ENCODE measurements at regions not wholly inside any gene's neighbourhood (a gene's known extent, or its start where the extent isn't known, plus 50 kb on each side); places are given as distances from the start of the nearest gene placed in this dataset.

DNA sequence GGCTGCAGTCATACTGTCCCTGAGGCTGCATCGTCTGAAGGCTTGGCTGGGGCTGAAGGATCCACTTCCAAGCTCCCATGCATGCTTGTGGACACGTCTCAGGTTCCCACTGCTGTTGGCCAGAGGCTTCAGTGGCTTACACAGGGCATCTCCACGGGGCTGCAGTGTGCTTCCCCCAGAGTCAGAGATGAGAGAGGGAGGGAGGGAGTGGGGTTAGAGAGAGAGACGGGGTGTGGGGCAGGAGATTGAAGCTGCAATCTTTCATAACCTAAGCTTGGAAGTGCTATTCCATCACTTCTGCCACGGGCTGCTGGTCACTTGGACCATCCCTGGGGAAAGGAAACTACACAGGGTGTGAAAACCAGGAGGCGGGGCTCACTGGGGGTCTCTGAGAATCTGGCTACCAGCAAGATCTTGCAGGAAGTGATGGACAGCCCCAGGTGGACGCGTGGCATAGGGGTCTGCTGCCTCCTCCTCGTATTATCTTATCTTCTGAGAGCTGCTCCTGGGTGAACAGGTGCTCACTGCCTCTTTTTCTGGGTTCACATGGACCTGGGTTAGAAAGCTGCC is 63.0 kb upstream of the MYEOV start:
- Mint-ChIP-seq H3K4me3 (no peak overlapping the region), H3K27me3 (peaks cover 40 to 58% of the 10 kb centered on the region in 2 donors), H3K27ac (no peak overlapping the region), H3K36me3 (ENCODE audit: insufficient read depth) (no peaks in the 10 kb centered on the region), H3K4me1 (ENCODE audit: low read depth in 2 of 2) (no peaks in the 10 kb centered on the region), H3K9me3 (no peaks in the 10 kb centered on the region)
- no peak for DNase-seq
- no peak for ATAC-seq (replicated peaks)

- H3K27me3 Mint-ChIP-seq, result peaks cover 34 to 52% of the 10 kb centered on the region in 2 donors
- no peak for ATAC-seq (replicated peaks)
- no peak overlapping the region for H3K27ac Mint-ChIP-seq
Observed at GRCh38 chr11:69231466-69232018, 62.4 kb upstream of the MYEOV start.

DNA sequence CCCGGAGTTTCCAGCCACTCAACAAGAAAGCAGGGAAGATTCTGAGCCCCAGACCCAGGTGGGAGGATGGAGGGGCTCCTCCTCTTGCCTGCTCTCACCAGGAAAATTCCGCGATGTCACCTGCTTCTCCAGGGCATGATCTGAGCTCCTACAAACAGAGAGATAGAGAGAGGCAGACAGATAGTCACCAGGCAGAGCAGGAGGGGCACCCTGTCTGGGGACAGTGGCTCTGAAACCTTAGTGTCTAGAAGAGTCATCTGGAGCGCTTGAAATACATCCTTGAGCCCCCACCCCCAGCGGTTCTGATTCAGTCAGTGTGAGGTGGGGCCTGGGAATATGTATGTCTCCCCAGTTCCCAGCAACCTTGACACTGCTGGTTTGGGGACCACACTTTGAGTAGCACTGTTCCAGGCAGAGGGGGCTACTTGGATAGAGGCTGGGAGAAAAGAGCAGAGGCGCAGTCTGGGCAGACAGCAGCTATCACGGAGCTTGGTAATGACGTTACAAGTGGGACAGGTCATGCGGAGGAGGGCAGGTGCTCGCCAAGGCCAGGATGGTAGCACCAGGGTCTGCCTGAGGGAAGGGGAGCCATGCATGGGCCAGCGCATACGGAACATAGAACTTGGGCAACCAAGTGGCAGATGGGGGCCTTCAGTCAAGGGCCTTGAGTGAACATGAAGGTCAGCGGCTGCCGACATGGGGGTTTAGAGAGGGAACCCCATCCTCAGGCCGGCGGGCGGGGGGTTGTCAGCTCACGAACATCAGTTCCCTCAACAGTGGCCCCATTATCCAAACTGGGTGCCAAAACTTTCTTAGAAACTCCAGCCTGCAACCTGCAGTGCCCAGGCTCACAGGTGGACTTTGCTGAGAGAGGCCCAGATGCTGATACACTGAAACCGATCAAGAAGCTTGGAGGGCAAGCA is 60.9 kb upstream of the MYEOV start:
- DNase-seq (no peak), ATAC-seq (replicated peaks) (no peak)
- H3K9me3 Mint-ChIP-seq, result no peaks in the 10 kb centered on the region
- H3K4me3 Mint-ChIP-seq, result no peak overlapping the region
- H3K27ac Mint-ChIP-seq, result no peak overlapping the region
- peaks cover 24 to 42% of the 10 kb centered on the region in 2 donors for H3K27me3 Mint-ChIP-seq
- H3K36me3 Mint-ChIP-seq (ENCODE audit: insufficient read depth), result no peaks in the 10 kb centered on the region
- H3K4me1 Mint-ChIP-seq (ENCODE audit: low read depth in 2 of 2), result no peaks in the 10 kb centered on the region

More at GRCh38 chr11:69231466-69232018, 62.4 kb upstream of the MYEOV start:
- Mint-ChIP-seq H3K4me1 (ENCODE audit: low read depth in 2 of 2) (no peaks in the 10 kb centered on the region), H3K36me3 (ENCODE audit: insufficient read depth) (no peaks in the 10 kb centered on the region), H3K4me3 (no peak overlapping the region), H3K9me3 (no peaks in the 10 kb centered on the region)
- DNase-seq, result no peak

DNA sequence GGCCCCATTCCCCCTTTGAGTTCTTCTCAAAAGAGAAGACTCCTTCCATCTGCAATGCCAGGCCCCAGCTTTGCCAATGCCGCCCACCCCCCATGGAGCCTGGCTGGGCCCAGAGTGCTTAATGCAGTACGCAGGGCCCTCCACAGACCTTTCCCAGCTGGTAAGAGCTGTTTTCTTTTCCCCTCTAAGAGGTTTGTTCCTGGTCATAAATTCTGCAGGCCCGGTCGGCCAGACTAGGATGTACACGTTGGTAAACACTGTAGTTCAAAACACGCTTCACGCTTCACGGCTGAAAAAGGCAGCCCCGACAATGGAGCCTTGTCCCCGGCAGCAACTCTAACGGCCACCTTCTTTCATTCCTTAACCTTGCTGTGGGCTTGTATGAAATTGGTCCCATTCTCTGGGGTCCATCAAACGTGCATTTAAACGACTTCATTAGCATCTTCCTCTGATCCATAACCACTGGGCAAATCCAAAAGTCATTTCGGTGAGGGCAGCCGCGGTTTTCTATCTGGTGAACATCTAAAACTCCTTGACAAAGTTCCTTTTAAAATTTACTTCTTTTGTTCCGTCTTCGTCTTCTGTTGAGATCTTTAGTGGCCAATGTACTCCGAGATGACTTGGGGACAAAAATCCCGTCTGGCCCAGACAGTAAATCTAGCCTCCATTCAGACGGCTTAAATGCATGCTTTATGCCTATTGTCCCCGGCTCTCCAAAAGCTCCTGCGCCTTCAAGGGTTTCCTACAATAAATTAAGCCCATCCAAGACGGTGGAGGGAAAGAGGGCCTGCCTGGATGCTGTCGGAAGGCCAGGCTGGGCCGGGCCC is 60.0 kb upstream of the MYEOV start:
- H3K9me3 Mint-ChIP-seq, result no peaks in the 10 kb centered on the region
- no peak overlapping the region for H3K27ac Mint-ChIP-seq
- DNase-seq, result no peak
- no peak for ATAC-seq (replicated peaks)
- H3K27me3 Mint-ChIP-seq, result peaks cover 32 to 50% of the 10 kb centered on the region in 2 donors
- no peak overlapping the region for H3K4me3 Mint-ChIP-seq
- no peaks in the 10 kb centered on the region for H3K4me1 Mint-ChIP-seq (ENCODE audit: low read depth in 2 of 2)
- H3K36me3 Mint-ChIP-seq (ENCODE audit: insufficient read depth), result no peaks in the 10 kb centered on the region

GRCh38 chr11:69234740-69235710 is 58.9 kb upstream of the MYEOV start:
- H3K9me3 Mint-ChIP-seq, result no peaks in the 10 kb centered on the region
- ATAC-seq (replicated peaks), result no peak
- H3K4me1 Mint-ChIP-seq (ENCODE audit: low read depth in 2 of 2), result no peaks in the 10 kb centered on the region
- no peaks in the 10 kb centered on the region for H3K36me3 Mint-ChIP-seq (ENCODE audit: insufficient read depth)
- no peak overlapping the region for H3K27ac Mint-ChIP-seq
- no peak for DNase-seq
- no peak overlapping the region for H3K4me3 Mint-ChIP-seq
- peaks cover 33 to 51% of the 10 kb centered on the region in 2 donors for H3K27me3 Mint-ChIP-seq

DNA sequence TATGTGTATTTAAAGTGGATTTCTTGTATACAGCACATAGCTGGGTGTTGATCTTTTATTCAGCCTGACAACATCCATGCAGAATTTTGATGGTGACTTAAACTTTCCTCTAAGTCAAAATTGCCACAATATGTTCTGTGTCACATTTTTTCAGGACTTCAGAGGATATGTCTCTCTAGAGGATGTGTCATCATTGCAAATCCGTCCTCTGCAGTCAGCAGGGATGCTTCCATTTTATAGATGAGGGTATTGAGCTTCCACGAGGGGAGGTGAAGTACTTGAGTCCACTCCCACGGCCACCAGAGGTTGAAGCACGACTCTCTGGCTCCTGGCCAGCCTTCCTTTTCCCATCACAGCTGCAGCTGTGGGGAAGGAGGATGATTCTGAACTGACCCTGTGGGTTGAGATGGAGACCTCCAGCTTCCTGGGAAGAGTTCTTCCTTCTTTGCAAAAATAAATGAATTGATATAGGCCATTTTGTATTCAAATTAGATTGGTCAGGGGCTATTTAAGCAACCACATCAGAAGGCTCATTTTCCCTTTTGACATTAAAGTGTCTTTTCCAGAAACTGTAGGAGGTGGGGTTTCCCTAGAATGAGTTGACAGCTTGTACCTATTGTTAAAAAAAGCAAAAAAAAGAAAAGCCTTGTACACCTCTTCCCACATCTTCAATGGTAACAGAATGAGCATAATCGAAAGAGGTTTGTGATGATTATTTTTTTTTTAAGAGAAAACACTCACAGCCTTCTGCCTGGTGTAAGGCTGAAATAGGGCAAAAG is 55.2 kb upstream of the MYEOV start:
- no peak for DNase-seq
- Mint-ChIP-seq H3K4me3 (no peak overlapping the region), H3K4me1 (ENCODE audit: low read depth in 2 of 2) (peaks cover 0 to 2% of the 10 kb centered on the region in 2 donors)

DNA sequence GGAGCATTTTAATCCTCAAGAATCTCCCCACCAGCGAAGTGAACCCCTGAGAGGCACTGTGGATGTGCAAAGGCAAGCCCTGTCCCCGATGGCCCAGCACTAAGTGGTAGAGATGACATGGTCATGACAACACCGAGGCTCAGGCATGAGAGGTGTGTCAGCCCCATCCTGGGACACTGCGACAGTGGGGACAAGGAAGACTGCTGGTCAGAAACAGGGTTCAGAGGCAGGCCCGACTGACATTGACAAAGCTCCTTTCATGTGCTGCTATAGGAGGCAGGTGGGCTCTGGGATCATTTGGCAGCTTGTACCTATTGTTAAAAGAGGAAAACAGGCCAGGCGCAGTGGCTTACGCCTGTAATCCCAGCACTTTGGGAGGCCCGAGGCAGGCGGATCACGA is 54.3 kb upstream of the MYEOV start:
- no peak for ATAC-seq (replicated peaks)
- Mint-ChIP-seq H3K9me3 (no peaks in the 10 kb centered on the region), H3K4me3 (no peak overlapping the region), H3K27ac (no peak overlapping the region), H3K27me3 (peaks cover 10 to 14% of the 10 kb centered on the region in 2 donors), H3K36me3 (ENCODE audit: insufficient read depth) (no peaks in the 10 kb centered on the region), H3K4me1 (ENCODE audit: low read depth in 2 of 2) (peaks cover 0 to 2% of the 10 kb centered on the region in 2 donors)
- no peak for DNase-seq

More for the DNA sequence above, 55.2 kb upstream of the MYEOV start:
- Mint-ChIP-seq H3K9me3 (no peaks in the 10 kb centered on the region), H3K27ac (no peak overlapping the region), H3K36me3 (ENCODE audit: insufficient read depth) (no peaks in the 10 kb centered on the region), H3K27me3 (peaks cover 10 to 23% of the 10 kb centered on the region in 2 donors)
- ATAC-seq (replicated peaks), result no peak

GRCh38 chr11:69240332-69241074 is 53.5 kb upstream of the MYEOV start:
- DNase-seq (no peak), ATAC-seq (replicated peaks) (no peak)
- Mint-ChIP-seq H3K27ac (no peak overlapping the region), H3K27me3 (peaks cover 10 to 14% of the 10 kb centered on the region in 2 donors), H3K4me3 (no peak overlapping the region), H3K36me3 (ENCODE audit: insufficient read depth) (no peaks in the 10 kb centered on the region), H3K9me3 (no peaks in the 10 kb centered on the region), H3K4me1 (ENCODE audit: low read depth in 2 of 2) (peaks cover 0 to 2% of the 10 kb centered on the region in 2 donors)

DNA sequence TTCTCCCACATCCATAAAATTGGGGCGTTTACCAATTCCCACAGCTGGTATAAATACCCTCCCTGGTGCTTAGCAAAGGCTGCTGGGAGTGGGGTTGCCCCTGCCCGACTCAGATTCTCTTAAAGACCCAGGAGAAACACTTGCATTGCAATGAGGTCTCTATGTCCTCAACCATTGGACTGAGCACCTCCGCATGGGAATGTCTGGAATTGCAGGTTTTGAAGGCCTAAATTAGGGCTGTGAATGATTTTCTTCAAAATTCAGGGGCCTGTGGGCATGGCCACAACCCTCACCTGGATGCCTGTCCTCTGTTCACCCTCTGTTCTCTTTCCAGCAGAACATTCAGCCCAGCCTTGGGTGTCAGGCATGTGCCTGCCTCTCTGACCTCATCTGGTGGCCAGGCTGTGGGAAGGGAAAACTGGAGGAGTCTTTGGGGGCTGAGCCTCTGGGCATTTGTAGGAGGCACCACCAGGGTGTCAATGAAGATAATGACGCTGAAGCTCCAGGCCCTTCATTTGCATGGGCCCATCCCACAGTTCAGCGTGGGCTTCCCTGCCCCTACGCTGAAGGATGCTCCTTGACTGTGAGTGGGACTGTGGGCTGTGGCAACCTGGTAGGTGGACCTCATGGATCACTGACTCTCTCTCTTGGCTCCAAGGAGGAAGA is 52.7 kb upstream of the MYEOV start:
- Mint-ChIP-seq H3K4me1 (ENCODE audit: low read depth in 2 of 2) (peaks cover 0 to 2% of the 10 kb centered on the region in 2 donors), H3K27me3 (peaks cover 10 to 14% of the 10 kb centered on the region in 2 donors), H3K9me3 (no peaks in the 10 kb centered on the region), H3K36me3 (ENCODE audit: insufficient read depth) (no peaks in the 10 kb centered on the region), H3K27ac (no peak overlapping the region), H3K4me3 (no peak overlapping the region)
- no peak for ATAC-seq (replicated peaks)
- no peak for DNase-seq

DNA sequence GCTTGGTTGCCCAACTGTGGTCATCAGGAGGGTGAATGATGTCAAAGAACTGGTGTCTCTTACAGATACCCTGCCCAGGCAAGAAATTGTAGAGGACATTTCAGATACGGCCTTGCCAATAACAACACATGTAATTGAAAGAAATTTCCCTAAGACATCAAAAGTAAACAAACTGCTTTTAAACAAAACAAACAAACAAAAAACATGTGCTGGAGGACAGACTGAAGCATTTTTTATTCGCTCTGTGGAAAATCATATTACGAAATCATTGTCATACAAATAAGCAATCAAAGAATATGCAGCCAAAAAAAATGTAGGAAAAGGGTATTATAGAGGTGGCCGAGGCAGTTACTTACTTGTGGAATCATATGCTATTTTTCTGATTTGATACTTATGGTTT is 52.1 kb upstream of the MYEOV start:
- Mint-ChIP-seq H3K27me3 (peaks cover 10 to 14% of the 10 kb centered on the region in 2 donors), H3K9me3 (no peaks in the 10 kb centered on the region), H3K4me1 (ENCODE audit: low read depth in 2 of 2) (peaks cover 0 to 2% of the 10 kb centered on the region in 2 donors), H3K4me3 (no peak overlapping the region), H3K27ac (no peak overlapping the region), H3K36me3 (ENCODE audit: insufficient read depth) (no peaks in the 10 kb centered on the region)
- ATAC-seq (replicated peaks) (no peak), DNase-seq (no peak)

All from effector memory CD8-positive, alpha-beta T cell (primary cell).